HG02759 (cell line): ENCODE measurements at regions not wholly inside any gene's neighbourhood (a gene's known extent, or its start where the extent isn't known, plus 50 kb on each side); places are given as distances from the start of the nearest gene placed in this dataset.

Experiments used
- ATAC-seq: cut with Tn5 transposase; IDR thresholded peaks from one replicate; pipeline ENCODE4 v1.9.1; 2021; ENCODE audit warnings: mild to moderate bottlenecking, moderate library complexity; ENCODE audit not compliant: unreplicated experiment

- ATAC-seq: no peak
Observed at GRCh38 chr2:217186668-217187159, 326.9 kb upstream of the TNP1 start.

DNA sequence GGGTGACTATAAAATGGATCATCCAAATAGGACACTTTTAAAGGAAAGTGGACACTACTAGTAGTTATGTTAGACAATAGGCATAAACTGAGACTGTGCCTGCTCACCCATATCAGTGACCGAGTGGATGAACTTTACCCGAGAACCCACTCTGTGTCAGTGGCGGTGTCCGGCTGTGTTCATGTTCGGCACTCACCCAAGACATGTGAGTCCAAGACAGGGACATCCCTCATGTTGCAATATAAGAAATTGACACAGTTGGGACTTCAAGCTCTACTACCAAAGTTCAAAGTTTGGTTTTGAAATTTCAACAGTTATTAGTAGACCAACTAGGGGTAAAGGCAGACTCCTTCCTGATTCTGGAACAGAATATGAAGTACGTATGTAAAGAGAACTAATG, 326.3 kb upstream of the TNP1 start:
- ATAC-seq: no peak

DNA sequence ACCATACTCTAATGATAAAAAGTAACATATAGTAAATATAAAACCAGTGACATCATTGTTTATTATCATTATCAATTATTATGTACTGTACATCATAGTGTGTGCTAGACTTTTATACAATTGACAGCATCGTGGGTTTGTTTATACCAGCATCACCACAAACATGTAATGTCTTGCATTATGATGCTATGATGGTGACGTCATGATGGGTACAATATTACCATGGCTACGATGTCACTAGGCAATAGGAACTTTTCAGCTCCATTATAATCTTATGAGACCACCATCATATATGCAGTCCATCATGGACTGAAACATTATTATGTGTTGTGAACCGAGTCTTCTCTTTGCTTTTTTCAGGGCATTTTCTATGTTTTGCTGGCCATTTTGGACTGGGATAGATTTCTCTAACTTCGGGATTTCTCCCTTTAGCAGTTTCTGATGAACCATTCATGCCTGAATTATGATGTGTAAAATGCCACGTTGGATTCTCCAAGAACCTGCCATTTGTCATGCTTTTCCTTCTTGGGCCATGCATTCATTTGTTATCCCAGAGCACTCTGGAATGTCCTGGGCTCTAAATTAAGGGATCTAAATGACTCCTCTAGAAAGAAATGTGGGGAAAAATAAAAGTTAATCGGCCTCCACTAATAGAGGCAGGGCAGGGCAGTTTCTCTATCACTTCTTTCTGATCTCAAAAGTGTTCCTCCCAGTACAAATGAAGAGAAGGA, 325.6 kb upstream of the TNP1 start:
- ATAC-seq: no peak

- no peak for ATAC-seq
Observed at GRCh38 chr2:217184242-217184641, 324.4 kb upstream of the TNP1 start.

GRCh38 chr2:217183471-217183870, 323.6 kb upstream of the TNP1 start:
- no peak for ATAC-seq

GRCh38 chr2:217182926-217183325, 323.1 kb upstream of the TNP1 start:
- ATAC-seq: no peak

GRCh38 chr2:217181512-217181911, 321.6 kb upstream of the TNP1 start:
- ATAC-seq: no peak

- no peak for ATAC-seq
Observed at GRCh38 chr2:217179854-217180253, 320.0 kb upstream of the TNP1 start.

DNA sequence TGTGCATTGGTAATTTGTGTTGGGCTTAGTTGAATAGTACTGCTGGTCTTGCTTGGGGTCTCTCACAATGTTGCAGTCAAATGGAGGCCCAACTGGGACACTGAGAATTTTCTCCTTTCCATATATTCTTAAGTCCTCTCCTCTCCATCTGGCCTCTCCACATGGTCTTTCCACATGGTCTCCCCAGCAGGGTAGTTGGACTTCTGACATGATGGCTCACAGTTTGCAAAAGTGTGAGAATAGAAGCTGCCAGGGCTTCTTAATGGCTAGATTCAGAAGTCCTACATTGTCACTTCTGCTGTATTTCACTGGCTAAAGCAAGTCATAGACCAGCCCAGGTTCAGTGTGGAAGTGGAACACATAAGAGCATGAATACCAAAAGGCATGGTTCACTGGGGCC, 318.5 kb upstream of the TNP1 start:
- no peak for ATAC-seq

DNA sequence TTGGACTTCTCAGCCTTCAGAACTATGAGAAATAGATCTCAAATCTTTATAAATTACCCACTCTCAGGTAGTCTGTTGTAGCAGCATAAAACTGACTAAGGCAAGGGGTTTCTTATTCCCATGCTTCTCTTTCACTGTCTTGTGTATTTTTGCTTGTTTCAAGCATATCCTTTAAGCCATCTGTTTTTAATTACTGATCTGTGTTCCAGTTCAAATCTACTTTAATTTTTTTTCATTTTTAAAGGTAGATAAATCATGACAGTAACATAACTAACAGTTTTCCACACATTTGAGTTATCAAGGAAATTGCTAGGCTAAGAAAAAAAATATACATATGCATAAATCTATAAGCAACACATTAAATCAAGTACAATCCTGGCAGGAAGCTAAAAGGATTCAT, 317.9 kb upstream of the TNP1 start:
- ATAC-seq: no peak

DNA sequence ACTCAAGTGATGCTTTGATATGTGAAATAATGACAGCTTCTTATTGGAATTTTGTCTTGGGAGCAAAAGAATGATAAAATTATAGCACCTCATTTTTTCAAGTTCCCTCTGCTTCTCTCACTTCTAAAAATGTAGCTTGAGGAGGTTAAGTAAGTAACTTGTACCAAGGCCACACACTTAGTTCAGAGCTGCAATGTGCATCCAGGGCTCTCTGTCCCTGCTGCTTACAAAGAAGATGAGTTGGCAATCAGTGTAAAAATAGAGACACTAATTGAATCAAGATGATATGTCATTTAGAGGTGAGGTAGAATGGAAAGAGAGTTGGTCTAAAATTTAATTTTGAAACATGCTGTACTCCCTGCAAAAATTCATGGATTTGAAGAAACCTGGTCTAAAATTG, 312.0 kb upstream of the TNP1 start:
- no peak for ATAC-seq

DNA sequence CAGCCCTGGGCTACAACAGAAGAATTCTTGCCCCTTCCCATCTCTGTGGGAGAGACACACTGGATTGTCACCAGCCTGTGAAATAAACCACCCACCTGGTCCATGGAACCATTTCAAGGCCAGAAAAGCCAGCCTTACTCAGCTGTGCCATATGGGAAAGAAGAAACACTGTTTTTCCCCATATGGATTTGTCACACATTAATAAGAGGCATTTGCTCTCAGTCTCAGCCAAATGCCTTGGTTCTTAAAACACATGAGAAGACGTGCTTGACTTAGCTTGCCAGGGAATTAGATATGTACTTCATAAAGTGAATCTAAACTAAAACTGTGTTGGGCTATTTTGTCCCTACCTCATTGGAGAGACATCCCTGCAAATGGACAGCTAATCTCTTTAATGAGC, 308.6 kb upstream of the TNP1 start:
- no peak for ATAC-seq

DNA sequence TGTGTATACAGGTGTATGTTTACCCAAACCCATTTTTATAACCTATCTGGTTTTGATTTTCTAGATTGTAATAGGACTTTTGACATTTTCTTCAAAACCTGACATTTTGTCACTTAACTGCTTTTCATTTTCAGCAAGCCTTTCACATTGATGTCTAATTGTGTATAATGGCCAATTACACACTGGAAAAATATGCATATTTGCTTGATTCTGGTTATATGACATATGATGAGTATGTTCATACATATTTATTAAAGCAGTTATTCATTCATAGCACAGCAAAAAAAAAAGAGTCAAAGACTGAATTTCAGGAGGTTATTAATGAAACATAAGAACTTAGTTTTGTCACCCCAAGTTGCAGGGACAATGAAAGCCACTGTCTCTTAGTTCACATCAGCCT, 307.7 kb upstream of the TNP1 start:
- no peak for ATAC-seq

DNA sequence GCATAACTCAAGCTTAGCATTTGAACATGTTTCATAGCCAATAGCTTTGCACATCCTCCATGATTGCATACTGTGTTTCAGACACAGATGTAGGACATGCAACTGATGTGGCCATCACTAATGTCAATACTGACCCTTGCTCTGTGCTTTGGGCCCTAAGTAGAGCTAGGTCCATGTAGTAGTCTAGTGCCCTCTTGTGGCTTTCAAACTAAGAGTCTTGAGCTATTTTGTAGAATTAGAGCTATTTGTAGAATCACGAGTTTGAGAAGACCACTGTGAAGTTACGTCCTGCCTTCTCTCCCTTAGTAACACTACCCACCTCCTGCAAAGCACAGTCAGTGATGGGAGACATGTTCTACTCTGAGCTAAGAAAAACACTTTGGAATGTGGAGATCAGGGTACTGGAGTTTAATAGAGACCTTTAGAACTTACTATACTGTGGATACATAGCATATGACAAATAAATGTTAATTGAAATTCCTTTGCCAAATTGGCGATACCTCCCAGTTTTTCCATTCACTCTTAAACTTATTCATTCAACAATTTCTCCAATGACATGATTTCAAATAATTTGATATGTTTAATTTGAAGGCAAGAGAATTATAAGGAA, 306.5 kb upstream of the TNP1 start:
- ATAC-seq: no peak

DNA sequence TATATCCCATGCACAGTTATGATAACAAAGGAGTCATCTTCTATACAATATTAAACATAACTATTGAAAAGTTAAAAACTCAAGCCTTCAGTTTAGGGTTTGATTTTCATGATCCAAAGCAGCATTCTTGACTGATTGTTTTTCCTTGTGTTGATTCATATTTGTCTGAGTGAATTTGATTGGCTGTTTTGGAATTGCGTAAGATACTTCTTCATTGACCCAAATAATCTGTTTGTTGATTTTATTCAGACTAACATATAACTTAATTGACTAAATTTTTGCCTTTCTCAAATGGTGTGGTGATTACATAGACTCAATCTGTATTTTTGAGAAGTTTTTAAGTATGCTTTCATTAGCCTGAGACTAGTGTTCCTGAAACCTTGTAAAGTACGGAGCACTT, 305.7 kb upstream of the TNP1 start:
- ATAC-seq: no peak

- no peak for ATAC-seq
Observed at GRCh38 chr2:217163987-217164386, 304.1 kb upstream of the TNP1 start.

- ATAC-seq: no peak
Observed at GRCh38 chr2:217162533-217162932, 302.7 kb upstream of the TNP1 start.

- no peak for ATAC-seq
Observed at GRCh38 chr2:217160978-217161973, 301.4 kb upstream of the TNP1 start.

DNA sequence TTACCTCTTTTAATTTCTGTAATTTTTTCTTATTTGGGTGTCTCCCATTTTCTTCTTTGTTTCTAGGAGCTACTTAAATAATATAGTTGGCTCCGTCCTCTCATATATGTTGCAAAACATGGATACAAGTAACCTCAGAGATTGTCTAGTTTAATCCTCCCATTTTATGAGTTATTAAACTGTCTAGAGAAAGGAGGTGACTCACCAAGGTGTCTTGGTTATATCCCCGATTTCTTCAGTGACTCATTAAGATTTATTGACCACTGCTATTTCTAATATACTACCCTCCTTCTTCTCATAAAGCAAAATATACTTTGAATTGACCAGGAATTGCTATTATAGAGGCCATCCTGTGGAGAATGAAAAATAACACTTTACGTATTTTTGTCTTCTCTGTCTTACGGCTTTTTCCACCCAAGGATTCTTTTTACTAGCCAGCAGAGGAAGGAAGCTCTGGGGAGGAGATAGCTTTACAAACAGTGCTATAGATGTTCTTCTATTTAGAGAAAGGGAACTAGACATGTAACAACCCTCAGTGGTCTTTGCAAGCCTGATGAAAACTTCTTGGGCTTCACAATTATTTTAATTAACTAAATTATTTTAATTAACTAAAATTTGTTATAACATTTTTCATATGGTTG, 300.4 kb upstream of the TNP1 start:
- no peak for ATAC-seq

- ATAC-seq: no peak
Observed at GRCh38 chr2:217158928-217159327, 299.1 kb upstream of the TNP1 start.

- no peak for ATAC-seq
Observed at GRCh38 chr2:217157581-217157980, 297.7 kb upstream of the TNP1 start.
